Embryonic facial prominence (tissue), 1 donor: ENCODE measurements at regions not wholly inside any gene's neighbourhood (a gene's known extent, or its start where the extent isn't known, plus 50 kb on each side); places are given as distances from the start of the nearest gene placed in this dataset.

Experiments used
- DNase-seq: peaks from one replicate; pipeline ENCODE4 v3.0.0-alpha.2; 2016; ENCODE audit errors: extremely low spot score

GRCh38 chr14:98976271-98976670, 295.7 kb downstream of the BCL11B start:
- DNase-seq: no peak

GRCh38 chr14:98977451-98977850, 294.5 kb downstream of the BCL11B start:
- no peak for DNase-seq

- DNase-seq: no peak
Measured at GRCh38 chr14:98982986-98983385, 289.0 kb downstream of the BCL11B start.

- no peak for DNase-seq
Measured at GRCh38 chr14:98984027-98984718, 287.8 kb downstream of the BCL11B start.

- DNase-seq: no peak
Measured at GRCh38 chr14:98984719-98985041, 287.3 kb downstream of the BCL11B start.

- no peak for DNase-seq
Measured at GRCh38 chr14:98993818-98994217, 278.2 kb downstream of the BCL11B start.

GRCh38 chr14:98994561-98994960, 277.4 kb downstream of the BCL11B start:
- no peak for DNase-seq

- DNase-seq: no peak
Measured at GRCh38 chr14:98997526-98998205, 274.3 kb downstream of the BCL11B start.

GRCh38 chr14:98999345-98999744, 272.7 kb downstream of the BCL11B start:
- DNase-seq: no peak

GRCh38 chr14:98999901-99000300, 272.1 kb downstream of the BCL11B start:
- no peak for DNase-seq

GRCh38 chr14:99001241-99001640, 270.8 kb downstream of the BCL11B start:
- no peak for DNase-seq

- no peak for DNase-seq
Measured at GRCh38 chr14:99003646-99004045, 268.4 kb downstream of the BCL11B start.

- DNase-seq: no peak
Measured at GRCh38 chr14:99004112-99004511, 267.9 kb downstream of the BCL11B start.

- no peak for DNase-seq
Measured at GRCh38 chr14:99006276-99006675, 265.7 kb downstream of the BCL11B start.

GRCh38 chr14:99007795-99008194, 264.2 kb downstream of the BCL11B start:
- no peak for DNase-seq

- DNase-seq: no peak
Measured at GRCh38 chr14:99009871-99010270, 262.1 kb downstream of the BCL11B start.

- DNase-seq: no peak
Measured at GRCh38 chr14:99011385-99011784, 260.6 kb downstream of the BCL11B start.

GRCh38 chr14:99012703-99013102, 259.3 kb downstream of the BCL11B start:
- DNase-seq: no peak

- no peak for DNase-seq
Measured at GRCh38 chr14:99015833-99016232, 256.2 kb downstream of the BCL11B start.

GRCh38 chr14:99023371-99023770, 248.6 kb downstream of the BCL11B start:
- no peak for DNase-seq

- no peak for DNase-seq
Measured at GRCh38 chr14:99024926-99025325, 247.1 kb downstream of the BCL11B start.

- no peak for DNase-seq
Measured at GRCh38 chr14:99025418-99025817, 246.6 kb downstream of the BCL11B start.

GRCh38 chr14:99026471-99026870, 245.5 kb downstream of the BCL11B start:
- DNase-seq: no peak

GRCh38 chr14:99028041-99028440, 244.0 kb downstream of the BCL11B start:
- DNase-seq: no peak
